COLO668 (cell line): ENCODE measurements at regions not wholly inside any gene's neighbourhood (a gene's known extent, or its start where the extent isn't known, plus 50 kb on each side); places are given as distances from the start of the nearest gene placed in this dataset.
"Not testable (repeated sequence)": the region's sequence is repeated elsewhere in the genome, so short reads cannot be mapped to it uniquely, and the experiment has no call there.

Experiments
- DNase-seq: peaks from one replicate; lab custom pipeline; 2025; ENCODE audit not compliant: unreplicated experiment; lab: John Stamatoyannopoulos, UW

DNA sequence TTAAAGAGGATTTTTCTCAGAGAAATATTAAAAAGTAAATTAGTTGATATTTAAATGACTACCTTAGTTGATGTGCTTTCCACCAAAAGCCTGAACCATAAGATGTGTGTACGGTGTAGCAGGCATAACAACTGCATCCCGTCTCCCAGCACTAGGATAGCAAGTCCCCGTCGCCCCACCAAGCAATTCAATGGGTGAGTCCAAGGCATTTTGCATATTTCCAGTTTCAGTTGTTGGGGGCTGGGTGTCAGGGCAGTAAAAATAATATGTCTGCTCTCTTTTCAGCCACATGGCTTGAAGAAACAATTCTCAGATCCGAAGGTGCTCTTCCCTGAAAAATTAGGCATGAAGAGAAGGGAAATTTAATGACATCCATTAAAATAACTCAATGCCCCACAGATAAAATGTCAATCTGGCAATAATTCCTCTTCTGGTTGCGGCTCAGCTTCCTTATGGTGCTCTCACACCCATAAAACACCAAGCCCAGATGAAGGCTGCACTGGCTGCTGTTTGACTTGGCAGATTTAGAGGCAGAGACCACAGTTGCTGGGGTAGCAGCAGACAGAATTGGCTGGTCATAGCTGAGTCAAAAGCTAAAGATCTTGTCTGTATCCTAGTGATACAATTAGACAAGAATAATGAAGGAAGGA lies 124.4 kb upstream of the ADCY2 start:
- DNase-seq, result no peak

GRCh38 chr5:7272408-7272965 lies 123.5 kb upstream of the ADCY2 start:
- DNase-seq, result no peak

GRCh38 chr5:7274203-7274602 lies 121.7 kb upstream of the ADCY2 start:
- DNase-seq, result no peak

DNA sequence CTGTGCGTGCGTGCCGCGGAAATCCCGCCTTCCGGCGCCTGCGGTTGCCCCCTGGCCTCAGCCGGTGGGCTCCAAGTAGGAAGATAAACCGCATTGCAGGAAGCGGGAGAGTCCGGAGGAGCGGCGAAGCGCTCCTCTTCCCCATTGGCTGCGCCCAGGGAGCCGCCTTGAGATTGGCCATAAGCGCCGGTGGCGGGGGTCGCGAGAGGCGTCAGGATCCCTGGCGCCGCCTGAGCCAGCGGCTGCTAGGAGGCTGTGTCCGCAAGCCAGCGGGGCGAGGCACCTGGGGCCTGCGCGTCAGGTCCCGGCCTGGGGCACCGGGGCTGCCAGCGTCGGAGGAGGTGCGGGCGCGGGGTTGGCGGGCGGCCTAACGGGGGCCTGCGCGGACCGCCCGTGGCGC lies 106.3 kb upstream of the ADCY2 start:
- DNase-seq, result not testable (repeated sequence)

GRCh38 chr5:7297821-7298220 lies 98.1 kb upstream of the ADCY2 start:
- DNase-seq, result not testable (repeated sequence)

GRCh38 chr5:7299731-7300130 lies 96.2 kb upstream of the ADCY2 start:
- DNase-seq, result not testable (repeated sequence)

- DNase-seq, result not testable (repeated sequence)
These were observed 90.8 kb upstream of the ADCY2 start for GRCh38 chr5:7305000-7305674.

DNA sequence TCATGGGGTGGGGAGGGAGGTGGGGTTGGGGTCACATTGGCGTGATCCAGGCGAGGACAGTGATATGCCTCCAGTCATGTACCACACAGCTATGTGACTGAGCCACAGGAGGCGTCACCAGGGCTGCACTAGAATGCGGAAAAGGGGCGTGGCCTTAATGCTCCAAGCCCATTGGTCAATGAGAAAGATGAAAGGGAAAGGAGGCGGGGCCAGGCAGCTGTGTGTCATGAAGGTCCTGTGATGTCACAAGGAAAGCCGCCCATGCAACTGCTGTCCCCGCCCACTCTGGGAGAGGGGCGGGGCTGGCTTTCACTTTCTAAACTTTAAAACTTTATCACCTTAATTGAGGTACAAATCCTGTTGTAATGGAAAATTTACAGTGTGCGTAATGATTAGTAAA lies 89.4 kb upstream of the ADCY2 start:
- DNase-seq, result not testable (repeated sequence)

DNA sequence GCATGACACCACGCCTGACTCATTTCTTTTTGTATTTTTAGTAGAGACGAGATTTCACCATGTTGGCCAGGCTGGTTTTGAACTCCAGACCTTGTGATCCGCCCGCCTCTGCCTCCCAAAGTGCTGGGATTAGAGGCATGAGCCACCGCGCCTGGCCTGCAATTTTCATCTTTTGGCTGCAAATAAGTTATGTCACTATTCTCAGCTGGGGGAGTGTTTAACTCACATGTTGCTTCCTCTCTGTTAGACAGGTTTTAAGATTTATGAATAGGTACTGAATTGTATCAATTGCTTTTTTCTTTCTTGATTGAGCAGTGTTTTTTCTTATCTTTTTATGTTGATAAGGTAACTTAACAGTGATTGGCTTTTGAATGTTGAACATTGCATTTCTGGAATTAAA lies 88.2 kb upstream of the ADCY2 start:
- not testable (repeated sequence) for DNase-seq

DNA sequence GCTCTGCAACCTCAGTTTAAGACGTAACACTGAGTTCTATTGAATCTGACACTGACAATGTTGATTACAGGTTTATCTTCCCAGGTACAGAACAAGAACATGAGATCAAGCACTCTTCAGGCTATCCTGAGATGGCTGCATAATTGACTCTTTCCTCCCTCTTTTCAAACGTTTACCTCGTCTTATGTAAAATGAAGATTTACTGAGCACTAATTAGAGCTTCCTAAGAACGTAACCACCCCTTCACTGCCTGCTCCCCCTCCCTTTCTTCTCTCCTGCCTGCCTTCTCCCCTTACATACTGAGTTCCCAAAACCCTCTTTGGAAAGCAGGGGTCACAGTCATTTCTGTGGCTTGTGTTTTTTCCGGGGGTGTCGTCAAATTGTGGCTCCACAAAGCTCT lies 86.2 kb upstream of the ADCY2 start:
- not testable (repeated sequence) for DNase-seq

GRCh38 chr5:7310656-7311055 lies 85.3 kb upstream of the ADCY2 start:
- DNase-seq, result not testable (repeated sequence)

GRCh38 chr5:7315118-7315517 lies 80.8 kb upstream of the ADCY2 start:
- no peak for DNase-seq

- no peak for DNase-seq
These were observed 78.2 kb upstream of the ADCY2 start for GRCh38 chr5:7317751-7318150.

- no peak for DNase-seq
These were observed 75.1 kb upstream of the ADCY2 start for GRCh38 chr5:7320701-7321301.

GRCh38 chr5:7321724-7322123 lies 74.2 kb upstream of the ADCY2 start:
- DNase-seq, result no peak

GRCh38 chr5:7324919-7325318 lies 71.0 kb upstream of the ADCY2 start:
- DNase-seq, result no peak

DNA sequence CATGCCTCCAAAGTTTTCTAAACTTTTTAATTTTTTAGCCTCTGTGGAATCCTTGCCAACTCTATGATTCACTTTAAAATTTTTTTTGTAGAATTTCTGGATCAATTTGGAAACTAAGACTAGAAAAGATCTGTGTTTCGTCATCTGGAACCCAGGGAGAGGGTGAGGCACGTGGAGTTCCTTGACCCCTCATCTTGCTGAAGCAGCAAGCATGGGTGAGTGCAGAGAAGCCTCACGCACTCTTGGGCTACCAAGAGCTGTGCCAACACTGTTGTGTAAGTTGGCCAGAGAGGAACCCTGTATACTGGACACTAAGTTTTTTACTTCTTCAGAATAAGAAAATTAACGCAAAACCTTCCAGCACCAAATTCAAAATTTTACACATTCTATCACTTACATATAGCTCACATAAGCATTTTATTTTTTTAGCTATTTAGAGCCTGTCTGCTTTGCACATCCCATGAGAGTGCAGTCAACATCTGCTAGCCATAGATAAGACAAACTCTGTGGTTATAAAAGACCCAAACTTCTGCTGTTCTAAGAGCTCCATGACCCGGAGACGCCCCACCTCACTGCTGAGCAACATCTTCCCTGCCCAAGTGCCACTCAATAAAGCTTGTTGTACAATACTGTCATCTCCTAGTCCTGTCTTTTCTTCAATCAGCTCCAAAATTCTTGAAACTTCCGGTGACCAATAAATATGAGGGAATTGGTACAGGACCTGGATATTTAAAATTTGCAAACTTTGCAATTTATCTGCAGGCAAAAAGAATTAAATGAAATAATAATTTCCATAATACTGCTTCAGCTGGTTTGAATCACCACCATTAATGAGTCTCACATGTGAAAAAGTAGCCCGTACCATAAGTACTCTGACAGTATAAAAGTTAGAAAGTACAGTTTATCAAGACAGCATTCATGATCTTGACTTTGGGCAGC lies 69.7 kb upstream of the ADCY2 start:
- no peak for DNase-seq

DNA sequence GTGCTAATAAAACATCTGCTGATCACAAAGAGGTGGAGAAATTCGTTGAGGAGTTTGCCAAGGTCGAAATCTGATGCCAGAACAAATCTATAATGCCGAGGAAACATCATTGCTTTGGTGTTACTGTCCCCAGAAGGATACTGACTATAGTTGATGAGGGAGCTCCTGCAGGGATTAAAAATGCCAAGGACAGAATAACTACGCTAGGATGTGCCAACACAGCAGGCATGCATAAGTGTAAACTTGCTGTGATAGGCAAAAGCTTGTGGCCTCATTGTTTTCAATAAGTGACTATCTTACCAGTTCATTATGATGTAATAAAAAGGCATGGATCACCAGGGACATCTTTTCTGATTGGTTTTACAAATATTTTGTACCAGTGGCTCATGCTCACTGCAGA lies 66.8 kb upstream of the ADCY2 start:
- no peak for DNase-seq

DNA sequence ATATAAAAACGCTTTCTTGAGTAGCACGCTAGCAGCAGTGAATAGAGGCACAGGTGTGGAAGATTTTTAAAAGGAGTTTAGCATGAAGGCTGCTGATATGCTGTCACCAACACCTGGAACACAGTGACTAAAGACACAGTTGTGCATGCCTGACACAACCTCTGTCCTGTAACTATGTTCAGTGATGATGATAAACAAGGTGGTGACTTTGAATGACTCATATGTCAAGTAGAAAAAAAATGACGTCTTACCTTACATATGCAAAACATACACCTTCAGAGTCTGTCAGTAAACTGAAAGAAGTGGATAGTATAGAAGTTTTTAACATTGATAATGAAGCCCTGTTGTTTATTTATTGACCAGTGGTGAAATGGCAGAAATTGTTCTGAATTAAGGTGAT lies 66.2 kb upstream of the ADCY2 start:
- DNase-seq, result no peak

DNA sequence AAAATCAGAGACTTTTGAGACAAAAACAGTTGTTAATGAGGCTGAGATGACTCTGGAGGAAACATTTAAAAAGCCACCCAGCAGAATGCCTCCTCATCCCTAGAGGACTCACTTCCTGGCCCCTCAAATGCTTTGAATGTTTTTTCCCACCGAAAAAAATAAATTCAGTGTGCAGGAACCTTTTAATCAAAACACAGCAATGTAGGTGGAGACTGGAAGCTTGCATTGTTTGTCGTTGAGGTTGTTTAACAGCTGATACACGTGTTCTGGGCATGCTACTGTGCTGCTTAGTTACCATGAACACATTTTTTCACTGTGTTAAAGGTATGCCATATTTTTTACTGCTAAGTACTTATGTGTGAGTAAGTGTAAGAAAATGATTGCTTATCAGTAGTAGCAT lies 65.7 kb upstream of the ADCY2 start:
- DNase-seq, result no peak

GRCh38 chr5:7331131-7331530 lies 64.8 kb upstream of the ADCY2 start:
- no peak for DNase-seq
